ENCODE measurements at regions not wholly inside any gene's neighbourhood (a gene's known extent, or its start where the extent isn't known, plus 50 kb on each side); places are given as distances from the start of the nearest gene placed in this dataset.

DNA sequence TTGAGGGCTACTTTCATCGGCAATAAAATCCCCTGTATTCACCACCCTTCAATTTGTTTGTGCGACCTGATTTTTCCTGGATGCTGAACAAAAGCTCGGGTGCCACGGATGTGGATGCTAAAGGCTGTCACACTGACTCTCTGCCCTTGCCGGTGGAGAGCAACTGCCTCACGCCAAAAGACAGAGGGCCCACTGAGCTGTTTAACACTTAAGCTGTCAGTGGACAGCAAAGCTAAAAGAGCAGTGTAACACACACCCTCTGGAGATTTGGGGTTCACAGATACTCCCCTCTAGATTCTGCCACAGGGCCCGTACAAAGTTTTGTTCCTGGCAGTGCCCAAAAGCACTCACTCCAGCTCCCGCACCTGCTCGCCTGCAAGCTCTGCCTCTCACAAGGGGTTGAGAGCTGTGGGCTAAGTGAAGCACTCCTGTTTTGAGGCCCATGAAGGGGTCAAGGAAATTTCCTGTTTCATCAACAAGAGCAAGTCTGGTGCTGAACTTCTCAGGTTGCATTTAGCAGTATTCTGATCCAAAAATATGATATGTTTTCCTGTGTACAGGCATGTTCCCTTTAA lies 1571.9 kb downstream of the ADGRL3 start:
- H3K27me3 ChIP-seq (ENCODE audit: control insufficient read depth, insufficient read depth, low read length): no peaks in the 10 kb centered on the region
- H2BK120ac ChIP-seq (ENCODE audit: low read depth, low read length): no peak overlapping the region
- in situ Hi-C loops (cut with MboI; ENCODE audit: low sequenced_read_pairs): no loop called here
- no peak overlapping the region for H2AK9ac ChIP-seq (replicated peaks; ENCODE audit: low read depth, low read length, poor library complexity)
- H3K36me3 ChIP-seq (ENCODE audit: control insufficient read depth, insufficient read depth, low read length): no peaks in the 10 kb centered on the region
- intact Hi-C loops (cut with micrococcal nuclease): no loop called here
- CTCF ChIA-PET: interaction anchor here (0.6 kb wide), 1 partner anchor 19 kb away, joined by 13 read pairs; no protein-coding TSS in a partner anchor
- TF ChIP-seq, protein P1, sequence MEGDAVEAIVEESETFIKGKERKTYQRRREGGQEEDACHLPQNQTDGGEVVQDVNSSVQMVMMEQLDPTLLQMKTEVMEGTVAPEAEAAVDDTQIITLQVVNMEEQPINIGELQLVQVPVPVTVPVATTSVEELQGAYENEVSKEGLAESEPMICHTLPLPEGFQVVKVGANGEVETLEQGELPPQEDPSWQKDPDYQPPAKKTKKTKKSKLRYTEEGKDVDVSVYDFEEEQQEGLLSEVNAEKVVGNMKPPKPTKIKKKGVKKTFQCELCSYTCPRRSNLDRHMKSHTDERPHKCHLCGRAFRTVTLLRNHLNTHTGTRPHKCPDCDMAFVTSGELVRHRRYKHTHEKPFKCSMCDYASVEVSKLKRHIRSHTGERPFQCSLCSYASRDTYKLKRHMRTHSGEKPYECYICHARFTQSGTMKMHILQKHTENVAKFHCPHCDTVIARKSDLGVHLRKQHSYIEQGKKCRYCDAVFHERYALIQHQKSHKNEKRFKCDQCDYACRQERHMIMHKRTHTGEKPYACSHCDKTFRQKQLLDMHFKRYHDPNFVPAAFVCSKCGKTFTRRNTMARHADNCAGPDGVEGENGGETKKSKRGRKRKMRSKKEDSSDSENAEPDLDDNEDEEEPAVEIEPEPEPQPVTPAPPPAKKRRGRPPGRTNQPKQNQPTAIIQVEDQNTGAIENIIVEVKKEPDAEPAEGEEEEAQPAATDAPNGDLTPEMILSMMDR (conservative IDR thresholded peaks at IDR 0.05; ENCODE audit: low read depth, low read length): no peak
- TF ChIP-seq RCOR1 (IDR thresholded peaks at IDR 0.05; ENCODE audit: insufficient replicate concordance, low read length) (no peak), RFX5 (IDR thresholded peaks at IDR 0.05; ENCODE audit: low read depth, low read length) (no peak), POLR2A (IDR thresholded peaks at IDR 0.05; ENCODE audit: low read depth, low read length) (no peak), MAZ (IDR thresholded peaks at IDR 0.05; ENCODE audit: borderline replicate concordance, low read depth, low read length) (no peak), FOS (IDR thresholded peaks at IDR 0.05; ENCODE audit: low read depth, low read length) (no peak), CHD1 (IDR thresholded peaks at IDR 0.05; ENCODE audit: low read depth, low read length) (no peak), BHLHE40 (IDR thresholded peaks at IDR 0.05; ENCODE audit: low read depth, low read length) (no peak), NFE2L2 (IDR thresholded peaks at IDR 0.05; ENCODE audit: low read depth, low read length) (no peak), SMC3 (IDR thresholded peaks at IDR 0.05; ENCODE audit: low read depth, low read length) (no peak), RAD21 (IDR thresholded peaks at IDR 0.05; ENCODE audit: low read length) (no peak), MXI1 (IDR thresholded peaks at IDR 0.05; ENCODE audit: borderline replicate concordance, low read depth, low read length) (no peak), MAFK (IDR thresholded peaks at IDR 0.05; ENCODE audit: low read depth, low read length) (no peak), CEBPB (IDR thresholded peaks at IDR 0.05; ENCODE audit: low read depth, low read length) (no peak)
- TF ChIP-seq, protein P2, sequence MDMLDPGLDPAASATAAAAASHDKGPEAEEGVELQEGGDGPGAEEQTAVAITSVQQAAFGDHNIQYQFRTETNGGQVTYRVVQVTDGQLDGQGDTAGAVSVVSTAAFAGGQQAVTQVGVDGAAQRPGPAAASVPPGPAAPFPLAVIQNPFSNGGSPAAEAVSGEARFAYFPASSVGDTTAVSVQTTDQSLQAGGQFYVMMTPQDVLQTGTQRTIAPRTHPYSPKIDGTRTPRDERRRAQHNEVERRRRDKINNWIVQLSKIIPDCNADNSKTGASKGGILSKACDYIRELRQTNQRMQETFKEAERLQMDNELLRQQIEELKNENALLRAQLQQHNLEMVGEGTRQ (IDR thresholded peaks at IDR 0.05; ENCODE audit: low read depth, low read length): no peak
- TF ChIP-seq, protein P3, sequence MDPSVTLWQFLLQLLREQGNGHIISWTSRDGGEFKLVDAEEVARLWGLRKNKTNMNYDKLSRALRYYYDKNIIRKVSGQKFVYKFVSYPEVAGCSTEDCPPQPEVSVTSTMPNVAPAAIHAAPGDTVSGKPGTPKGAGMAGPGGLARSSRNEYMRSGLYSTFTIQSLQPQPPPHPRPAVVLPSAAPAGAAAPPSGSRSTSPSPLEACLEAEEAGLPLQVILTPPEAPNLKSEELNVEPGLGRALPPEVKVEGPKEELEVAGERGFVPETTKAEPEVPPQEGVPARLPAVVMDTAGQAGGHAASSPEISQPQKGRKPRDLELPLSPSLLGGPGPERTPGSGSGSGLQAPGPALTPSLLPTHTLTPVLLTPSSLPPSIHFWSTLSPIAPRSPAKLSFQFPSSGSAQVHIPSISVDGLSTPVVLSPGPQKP (IDR thresholded peaks at IDR 0.05; ENCODE audit: borderline replicate concordance, low read depth, low read length): no peak
- dilution Hi-C loops (cut with HindIII; ENCODE audit: low sequenced_read_pairs, unreplicated experiment): no loop called here
- H3K4me2 ChIP-seq (ENCODE audit: low read depth, low read length): no peak overlapping the region
- no peak overlapping the region for H2AK5ac ChIP-seq (ENCODE audit: low read depth, low read length)
- H2BK20ac ChIP-seq (ENCODE audit: low read depth, low read length): no peak overlapping the region
- H3K4me3 ChIP-seq (ENCODE audit: insufficient read depth, low read depth, low read length): no peak overlapping the region
- no peak overlapping the region for H3K9ac ChIP-seq (ENCODE audit: low read depth, low read length)
- H3K9me1 ChIP-seq (ENCODE audit: insufficient read depth, low read length): no peaks in the 10 kb centered on the region
- no peak overlapping the region for H3K23ac ChIP-seq (ENCODE audit: low read depth, low read length)
- DNase-seq (no peak), ATAC-seq (ENCODE audit: low read depth) (no peak)
- no peak overlapping the region for H4K91ac ChIP-seq (ENCODE audit: insufficient read depth, low read depth, low read length)
- 60% methylated on average over 1 of the region's 9 CpGs; no CpG with 5 or more reads in 1 of the 2 experiments for WGBS, 2 experiments (ENCODE audit: extremely low coverage in 2 of 2, insufficient read length in 1 of 2)
- H2AFZ ChIP-seq (replicated peaks; ENCODE audit: low read length, poor library complexity): no peak overlapping the region
- no peak overlapping the region for H3K56ac ChIP-seq (ENCODE audit: extremely low read depth, insufficient read depth, low read length)
- no peak overlapping the region for H3K27ac ChIP-seq (ENCODE audit: insufficient read depth, low read length)
- POLR2A ChIA-PET (ENCODE audit: unreplicated experiment): no interaction called here
- H2BK15ac ChIP-seq (ENCODE audit: low read depth, low read length): no peak overlapping the region
- H3K4ac ChIP-seq (ENCODE audit: low read depth, low read length): no peak overlapping the region
- no peak overlapping the region for H3K18ac ChIP-seq (ENCODE audit: low read depth, low read length)
- no peaks in the 10 kb centered on the region for H3K79me1 ChIP-seq (ENCODE audit: low read depth in 1 of 2, low read length in 2 of 2)
- no peak overlapping the region for H4K8ac ChIP-seq (ENCODE audit: low read depth in 2 of 2, low read length in 2 of 2)
- H3K14ac ChIP-seq (replicated peaks; ENCODE audit: low read depth, low read length): no peak overlapping the region
- H3K4me1 ChIP-seq (ENCODE audit: control insufficient read depth, insufficient read depth, low read length): no peaks in the 10 kb centered on the region
- H2BK5ac ChIP-seq (ENCODE audit: low read depth, low read length, poor library complexity, severe bottlenecking): no peak overlapping the region
- H4K20me1 ChIP-seq (ENCODE audit: insufficient read depth, low read length): no peaks in the 10 kb centered on the region
- H4K5ac ChIP-seq (ENCODE audit: low read depth, low read length): no peak overlapping the region
- peaks cover 2% of the 10 kb centered on the region; the same call in 1 of the 2 replicates for H3K9me3 ChIP-seq (ENCODE audit: control insufficient read depth, insufficient read depth, low read length)
- BruUV-seq (replicated peaks): no TSS peak

Data from IMR-90 (cell line).